Left hindlimb (tissue), 1 donor: ENCODE measurements at regions not wholly inside any gene's neighbourhood (a gene's known extent, or its start where the extent isn't known, plus 50 kb on each side); places are given as distances from the start of the nearest gene placed in this dataset.

Source experiments
- DNase-seq: peaks from one replicate; pipeline ENCODE4 v3.0.0-alpha.2; 2018

DNA sequence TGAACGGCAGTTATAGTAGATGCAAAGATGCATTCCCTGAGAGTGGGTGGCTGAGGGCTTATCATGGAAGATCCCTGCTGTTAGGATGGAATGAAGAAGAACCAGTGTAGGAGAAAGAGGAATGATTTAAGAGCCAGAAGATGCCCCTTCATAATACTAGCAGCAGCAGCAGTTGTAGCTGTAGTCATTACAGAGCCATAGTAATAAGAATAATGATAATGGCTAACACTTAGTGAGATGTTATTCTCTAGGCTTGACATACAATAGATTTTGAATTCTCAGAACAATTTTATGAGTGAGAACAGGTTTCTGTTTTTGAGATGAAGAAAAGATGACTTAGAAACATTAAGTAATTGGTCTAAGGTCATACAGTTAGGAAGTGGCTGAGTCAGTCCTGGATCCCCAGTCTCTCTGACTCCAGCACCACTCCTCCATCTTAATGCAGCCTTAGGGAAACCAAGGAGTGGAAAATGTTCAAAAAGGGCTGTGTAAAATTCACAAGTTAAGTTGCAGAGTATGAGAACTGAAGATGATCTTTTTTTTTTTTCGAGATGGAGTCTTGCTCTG, 459.4 kb upstream of the SGCD start:
- no peak for DNase-seq

DNA sequence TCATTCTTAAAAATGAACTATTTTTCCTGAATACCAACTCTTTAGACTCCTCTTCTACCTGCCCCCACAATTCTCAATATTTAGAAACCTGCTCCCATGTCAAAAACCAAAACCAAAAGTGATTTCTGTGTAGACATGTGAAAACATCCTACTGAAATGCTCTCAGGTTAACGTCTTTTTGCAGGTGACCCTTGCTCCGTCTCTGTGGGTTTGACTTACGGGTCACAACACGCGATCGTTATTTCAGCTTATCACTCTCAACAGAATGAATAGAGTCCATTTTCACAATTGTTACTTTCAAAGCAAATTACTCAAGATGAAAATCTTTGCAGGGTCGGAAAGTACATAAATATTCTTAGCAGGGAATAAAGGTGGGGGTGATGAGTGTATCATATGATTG, 456.3 kb upstream of the SGCD start:
- no peak for DNase-seq

DNA sequence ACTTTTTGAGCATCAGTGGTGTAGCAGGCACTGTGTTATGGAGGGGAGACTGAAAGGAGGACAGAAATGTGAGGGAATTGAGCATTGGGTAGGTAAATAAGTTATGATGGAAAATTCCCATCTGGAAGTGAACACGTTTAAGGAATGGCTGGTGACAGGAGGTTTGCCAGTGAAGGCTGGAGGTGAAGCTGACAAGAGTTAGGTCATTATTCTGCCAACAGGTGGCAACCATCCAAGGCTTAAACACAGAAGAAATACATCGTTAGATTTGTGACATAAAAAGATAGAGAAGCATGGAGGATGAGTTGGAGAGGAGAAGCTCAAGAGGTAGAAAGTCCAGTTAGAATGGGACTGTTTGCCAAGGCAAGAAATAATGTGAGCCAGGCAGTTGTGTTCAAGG, 455.3 kb upstream of the SGCD start:
- DNase-seq = no peak

DNA sequence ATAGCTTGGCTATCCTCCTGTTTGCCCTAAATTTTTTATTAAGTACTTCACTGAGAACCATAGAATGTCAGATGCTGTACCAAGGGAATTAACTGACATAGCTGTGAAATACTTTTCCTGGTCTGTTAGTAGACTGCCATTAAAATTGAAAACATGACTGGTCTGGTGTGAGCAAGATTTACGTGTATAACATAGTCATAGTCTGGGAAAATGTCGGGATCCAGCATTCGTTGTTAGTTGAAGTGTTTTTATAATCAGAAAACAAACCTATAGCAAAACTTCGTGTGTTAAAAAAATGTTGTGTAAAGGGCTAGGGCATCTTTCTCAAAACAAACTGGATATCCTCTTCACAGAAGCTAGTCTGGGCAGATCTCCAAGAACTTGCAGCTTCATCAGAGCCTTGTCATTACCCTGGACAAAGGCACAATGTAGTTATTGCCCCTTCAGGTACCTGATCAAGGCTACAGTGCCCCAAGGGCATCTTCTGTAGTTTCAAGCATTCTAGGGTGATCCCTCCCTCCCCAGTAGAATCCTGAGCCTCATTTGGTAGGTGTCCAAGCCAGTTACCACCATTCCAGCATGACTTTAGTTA, 454.2 kb upstream of the SGCD start:
- no peak for DNase-seq

- no peak for DNase-seq
Measured at GRCh38 chr5:155878991-155879575, 447.9 kb upstream of the SGCD start.

DNA sequence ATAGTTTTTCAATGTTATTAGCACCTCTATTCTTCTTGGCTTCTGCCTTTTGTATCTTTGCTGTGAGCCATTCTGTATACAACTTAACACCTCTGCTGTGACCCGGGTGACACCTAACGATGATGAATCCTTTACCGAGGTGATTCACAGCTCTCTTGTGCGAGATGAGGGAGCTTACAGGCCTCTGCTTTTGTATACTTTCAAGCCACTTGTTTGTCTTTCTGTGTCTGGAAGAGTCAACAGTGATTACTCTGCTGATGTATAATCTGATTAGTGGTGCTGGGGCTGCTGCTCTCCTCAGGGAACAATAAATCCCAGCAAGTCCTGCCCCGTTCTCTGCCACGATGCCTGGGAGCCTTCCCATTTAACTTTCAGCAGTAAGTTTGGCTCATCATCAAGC, 442.9 kb upstream of the SGCD start:
- no peak for DNase-seq

- DNase-seq = no peak
Measured at GRCh38 chr5:155885199-155885598, 441.8 kb upstream of the SGCD start.

GRCh38 chr5:155886311-155887031, 440.5 kb upstream of the SGCD start:
- DNase-seq = no peak

GRCh38 chr5:155895484-155895883, 431.5 kb upstream of the SGCD start:
- DNase-seq = no peak

GRCh38 chr5:155897761-155898160, 429.2 kb upstream of the SGCD start:
- DNase-seq = no peak

DNA sequence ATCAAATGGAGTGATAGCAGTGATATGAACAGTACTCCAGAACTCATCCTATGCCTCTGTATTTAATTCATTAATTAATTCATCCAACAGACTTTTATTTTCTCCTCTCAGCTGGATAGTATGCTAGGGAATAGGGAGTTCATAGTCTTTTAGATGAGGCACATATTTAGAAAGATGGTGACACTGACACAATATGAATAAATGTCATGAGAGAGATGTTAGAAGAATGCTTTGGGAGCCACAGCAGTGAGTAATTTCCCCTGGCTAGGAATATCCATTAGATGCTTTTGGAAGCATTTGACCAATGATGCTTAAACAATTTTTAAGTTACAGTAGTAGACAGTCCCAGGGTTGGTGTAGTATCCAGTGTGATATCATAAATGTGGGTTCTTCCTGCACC, 428.7 kb upstream of the SGCD start:
- DNase-seq = no peak

DNA sequence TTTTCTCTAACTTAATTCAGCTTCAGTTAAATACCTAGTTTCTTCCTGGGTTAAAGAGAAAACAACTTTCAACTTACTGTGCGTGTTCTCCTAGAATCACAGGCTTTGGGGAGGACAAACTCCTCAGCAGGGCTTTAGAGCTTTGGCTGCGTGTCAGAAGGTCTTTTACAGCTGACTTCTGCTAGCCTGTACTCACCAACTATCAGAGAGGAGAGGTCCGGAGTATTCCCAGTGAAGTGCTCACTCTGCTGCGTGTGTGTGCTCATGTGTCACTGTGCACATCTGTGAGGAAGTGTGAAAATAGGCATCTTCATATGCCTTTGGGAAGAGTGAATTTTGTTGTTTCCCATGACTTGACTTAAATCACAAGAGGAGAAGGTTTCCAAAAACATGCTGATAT, 423.2 kb upstream of the SGCD start:
- no peak for DNase-seq

DNA sequence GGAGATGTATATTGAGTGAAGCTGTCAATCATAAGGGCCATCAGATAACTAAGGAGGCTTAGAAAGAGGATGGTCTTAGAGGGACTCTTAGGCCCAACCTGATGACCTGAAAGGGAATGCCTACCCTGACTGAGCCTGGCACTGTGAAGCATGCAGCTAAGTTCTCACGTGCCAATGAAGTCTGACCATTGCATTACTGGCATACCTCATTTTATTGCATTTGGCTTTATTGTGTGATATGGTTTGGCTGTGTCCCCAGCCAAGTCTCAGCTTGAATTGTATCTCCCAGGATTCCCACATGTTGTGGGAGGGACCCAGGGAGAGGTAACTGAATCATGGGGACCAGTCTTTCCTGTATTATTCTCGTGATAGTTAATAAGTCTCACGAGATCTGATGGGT, 421.6 kb upstream of the SGCD start:
- DNase-seq = no peak

DNA sequence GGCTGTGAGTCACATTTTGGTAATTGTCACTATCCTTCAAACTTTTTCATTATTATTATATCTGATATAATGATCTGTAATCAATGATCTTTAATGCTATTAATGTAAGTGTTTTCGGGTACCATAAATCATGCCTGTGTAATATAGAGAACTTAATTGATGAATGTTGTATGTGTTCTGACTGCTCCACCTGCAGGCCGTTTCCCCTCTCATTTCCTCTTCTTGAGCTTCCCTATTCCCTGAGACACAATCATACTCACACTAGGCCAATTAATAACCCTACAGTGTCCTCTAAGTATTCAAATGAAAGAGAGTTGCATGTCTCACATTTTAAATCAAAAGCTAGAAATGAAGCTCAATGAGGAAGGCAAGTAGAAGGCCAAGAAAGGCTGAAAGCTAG, 420.9 kb upstream of the SGCD start:
- no peak for DNase-seq

DNA sequence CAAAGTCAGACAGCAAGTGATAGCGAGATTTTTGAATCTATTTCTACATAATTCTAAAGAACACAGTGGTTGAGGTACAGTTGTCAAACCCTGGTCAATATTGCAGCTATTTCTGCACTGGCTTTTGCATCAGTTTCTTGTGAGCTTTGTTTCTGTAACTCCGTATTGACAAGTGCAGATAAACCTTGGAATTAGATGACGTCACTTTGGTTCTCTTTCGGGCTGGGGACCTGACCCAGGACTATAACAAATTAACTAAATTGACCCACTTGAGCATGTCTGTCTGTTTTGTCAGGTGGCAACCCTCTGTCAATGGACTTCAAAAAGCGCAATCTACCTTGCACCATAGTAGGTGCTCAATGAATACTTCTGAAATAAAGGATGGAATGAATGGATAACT, 418.4 kb upstream of the SGCD start:
- DNase-seq = no peak

GRCh38 chr5:155912291-155912690, 414.7 kb upstream of the SGCD start:
- no peak for DNase-seq

DNA sequence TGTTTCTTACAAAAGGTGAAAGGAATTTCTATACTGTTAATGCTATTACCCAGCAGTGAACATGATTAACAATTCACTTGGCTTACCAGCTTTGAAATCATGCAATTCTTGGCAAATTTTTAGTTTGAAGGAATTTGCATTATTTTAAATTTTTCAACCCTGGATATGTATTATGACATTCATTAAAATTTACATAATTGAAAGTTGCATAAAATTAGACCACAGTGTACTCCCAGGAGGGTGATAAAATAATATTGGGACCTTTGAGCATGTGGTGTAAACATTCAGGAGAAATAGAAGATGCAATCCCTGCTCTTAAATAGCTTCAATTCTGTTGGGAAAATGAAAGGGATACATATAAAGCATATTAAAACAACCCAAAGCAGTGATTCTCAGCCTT, 412.2 kb upstream of the SGCD start:
- DNase-seq = no peak

DNA sequence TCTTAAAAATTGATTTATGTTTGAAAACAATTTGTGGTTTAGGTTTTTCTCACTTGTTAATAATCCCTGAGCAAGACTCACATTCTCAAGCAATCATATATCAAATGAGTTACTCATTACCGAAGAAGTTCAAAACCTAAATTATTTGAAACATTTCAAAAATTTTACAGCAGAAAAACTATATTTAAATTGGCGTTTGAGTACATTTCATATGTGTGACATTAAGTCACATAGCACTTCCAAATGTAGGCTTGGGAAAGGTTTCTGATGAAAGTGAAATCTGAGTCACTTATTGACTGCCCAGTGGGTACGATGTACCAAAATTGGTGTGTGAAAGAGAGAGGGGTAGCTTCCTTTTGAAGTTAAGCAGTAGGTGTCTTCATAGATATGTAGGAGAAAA, 411.4 kb upstream of the SGCD start:
- no peak for DNase-seq

DNA sequence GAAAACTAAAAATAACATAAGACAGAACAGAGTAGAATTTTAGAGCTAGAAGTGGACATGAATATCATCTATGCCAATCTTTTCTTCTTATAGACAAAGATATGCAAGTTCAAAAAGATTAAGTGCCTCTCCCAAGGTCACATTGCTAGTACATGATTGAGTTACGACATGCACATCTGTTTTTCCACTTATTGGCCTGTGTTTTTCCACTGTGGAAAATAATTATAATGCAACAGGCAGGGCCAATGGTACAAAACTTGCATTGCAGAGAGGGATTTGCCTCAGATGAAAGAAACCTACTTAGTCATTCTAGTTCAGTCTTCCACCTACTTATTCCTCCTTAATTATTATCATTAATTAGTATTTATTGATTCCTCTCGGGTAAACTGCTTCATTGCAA, 407.8 kb upstream of the SGCD start:
- DNase-seq = no peak

DNA sequence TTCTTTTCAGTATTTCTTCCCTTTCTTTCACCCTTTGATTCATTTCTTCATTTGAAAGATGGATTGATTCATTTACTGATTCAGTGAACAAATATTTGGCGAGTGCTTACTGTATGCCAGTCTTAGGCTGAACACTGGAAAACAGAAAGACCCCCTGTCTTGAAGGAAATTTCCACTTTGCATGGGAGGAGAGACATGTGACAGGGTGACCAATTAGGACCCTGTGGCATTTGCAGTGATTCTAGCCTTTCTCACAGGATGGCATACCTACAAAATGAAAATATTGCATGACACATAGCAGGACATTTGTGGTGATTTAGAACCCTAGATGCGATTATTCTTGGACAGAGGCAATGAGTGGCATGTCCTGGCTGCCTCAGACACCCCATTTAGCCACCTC, 407.2 kb upstream of the SGCD start:
- no peak for DNase-seq

DNA sequence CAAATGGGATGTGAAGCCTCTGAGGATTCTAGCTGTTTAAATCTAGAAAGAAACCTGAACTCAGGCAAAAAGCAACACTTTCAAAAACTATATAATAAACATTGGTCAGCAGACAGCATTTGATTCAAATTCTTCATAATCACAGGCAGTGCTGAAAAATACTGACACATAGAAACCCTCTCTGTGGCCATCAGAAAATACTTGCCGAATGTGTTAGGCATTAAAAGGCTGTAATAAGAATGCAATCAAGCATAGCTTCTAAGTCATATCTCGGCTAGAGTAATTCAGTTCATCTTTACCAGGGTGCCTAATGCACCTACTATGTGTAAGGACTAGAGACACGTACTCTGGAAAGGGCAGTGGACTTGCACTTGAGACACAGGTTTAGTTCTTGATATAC, 405.3 kb upstream of the SGCD start:
- DNase-seq = no peak

- DNase-seq = no peak
Measured at GRCh38 chr5:155923784-155924183, 403.2 kb upstream of the SGCD start.

- no peak for DNase-seq
Measured at GRCh38 chr5:155926031-155926430, 400.9 kb upstream of the SGCD start.

GRCh38 chr5:155926766-155927165, 400.2 kb upstream of the SGCD start:
- DNase-seq = no peak
